Adipocyte (in vitro differentiated cells): ENCODE measurements at regions not wholly inside any gene's neighbourhood (a gene's known extent, or its start where the extent isn't known, plus 50 kb on each side); places are given as distances from the start of the nearest gene placed in this dataset.
"Not testable (repeated sequence)": the region's sequence is repeated elsewhere in the genome, so short reads cannot be mapped to it uniquely, and the experiment has no call there.

Experiments used
- DNase-seq: peaks from one replicate; pipeline ENCODE4 v3.0.0-alpha.2; 2015; ENCODE audit warnings: low read depth
- H3K27me3 ChIP-seq: replicated peaks from 2 replicates; pipeline ENCODE4 v1.7.0; 2013; ENCODE audit warnings: mild to moderate bottlenecking, low read length, moderate library complexity; ENCODE audit not compliant: control insufficient read depth, insufficient read depth
- H3K36me3 ChIP-seq: 2 replicates; pipeline ENCODE4 v1.7.0; 2013; ENCODE audit warnings: low read length, mild to moderate bottlenecking, moderate library complexity; ENCODE audit not compliant: control insufficient read depth, insufficient read depth, severe bottlenecking
- H3K4me1 ChIP-seq: 2 replicates; pipeline ENCODE4 v1.7.0; 2013; ENCODE audit warnings: mild to moderate bottlenecking, low read length, moderate library complexity; ENCODE audit not compliant: control insufficient read depth, insufficient read depth
- H3K4me3 ChIP-seq: 2 replicates; pipeline ENCODE4 v1.7.0; 2013; ENCODE audit warnings: mild to moderate bottlenecking, low read length, moderate library complexity
- H3K9ac ChIP-seq: 2 replicates; pipeline ENCODE4 v1.7.0; 2013; ENCODE audit warnings: mild to moderate bottlenecking, low read length, moderate library complexity
- H3K9me3 ChIP-seq: 2 replicates; pipeline ENCODE4 v1.7.0; 2013; ENCODE audit warnings: mild to moderate bottlenecking, low read length, moderate library complexity; ENCODE audit not compliant: control insufficient read depth

DNA sequence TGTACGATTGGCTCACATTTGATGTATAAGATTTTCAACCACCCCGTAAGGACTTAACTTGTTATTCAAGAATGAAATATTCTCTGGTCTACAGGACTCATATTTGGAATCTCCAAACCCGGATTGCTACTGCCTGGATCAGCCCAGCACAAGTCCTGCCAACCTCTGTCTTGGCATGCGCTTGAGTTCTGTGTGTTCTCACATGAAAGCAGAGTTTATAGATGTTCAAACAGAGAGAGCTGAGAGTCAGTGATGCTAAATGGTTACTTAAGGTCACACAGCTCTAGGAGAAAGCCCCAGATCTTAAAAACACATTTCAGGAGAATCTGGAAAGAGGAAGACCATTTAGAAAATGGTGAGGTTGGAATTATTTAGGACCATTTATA, 268.0 kb upstream of the TBL1XR1 start:
- Histone ChIP-seq H3K4me3 (peak overlapping the region; percentile 4), H3K4me1 (peaks cover 61% of the 10 kb centered on the region), H3K9me3 (no peaks in the 10 kb centered on the region), H3K9ac (peak overlapping the region; percentile 60), H3K27me3 (no peaks in the 10 kb centered on the region), H3K36me3 (no peaks in the 10 kb centered on the region)
- DNase-seq, result no peak

DNA sequence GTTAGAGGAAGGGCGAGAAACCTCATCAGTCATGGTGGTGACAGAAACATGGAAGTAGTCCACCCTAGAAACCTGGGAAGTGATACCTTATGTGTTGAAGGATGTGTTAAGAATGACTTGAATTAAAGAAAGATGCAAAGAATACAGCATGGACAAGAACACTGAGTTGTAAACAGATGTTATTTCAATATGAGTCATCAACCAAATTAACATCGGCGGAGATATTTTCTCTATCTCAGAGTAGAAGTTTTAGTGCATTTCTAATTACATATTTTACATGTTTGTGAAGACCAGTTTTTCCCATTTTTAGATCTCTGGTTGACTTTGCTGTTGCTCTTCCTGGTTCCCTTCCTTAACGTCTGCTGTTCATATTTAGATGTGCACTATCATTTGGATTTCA, 268.8 kb upstream of the TBL1XR1 start:
- Histone ChIP-seq H3K27me3 (no peaks in the 10 kb centered on the region), H3K9ac (no peak overlapping the region), H3K36me3 (no peaks in the 10 kb centered on the region), H3K4me1 (peaks cover 55% of the 10 kb centered on the region), H3K4me3 (no peak overlapping the region), H3K9me3 (no peaks in the 10 kb centered on the region)
- no peak for DNase-seq

DNA sequence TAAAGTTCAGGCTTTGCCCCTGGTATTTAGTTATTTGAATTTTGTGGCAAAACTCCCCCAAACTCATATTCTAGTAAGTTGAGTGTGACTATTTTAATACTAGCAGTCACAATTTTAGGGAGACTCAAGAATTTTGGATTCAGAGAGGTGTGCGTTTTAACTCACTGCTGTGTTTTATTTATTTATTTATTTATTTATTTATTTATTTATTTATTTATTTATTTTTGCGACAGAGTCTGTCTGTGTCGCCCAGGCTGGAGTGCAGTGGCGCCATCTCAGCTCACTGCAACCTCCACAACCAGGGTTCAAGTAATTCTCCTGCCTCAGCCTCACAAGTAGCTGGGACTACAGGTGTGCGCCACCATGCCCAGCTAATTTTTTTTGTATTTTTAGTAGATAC, 269.3 kb upstream of the TBL1XR1 start:
- not testable (repeated sequence) for H3K36me3 ChIP-seq, H3K27me3 ChIP-seq, H3K9me3 ChIP-seq, H3K9ac ChIP-seq, H3K4me3 ChIP-seq, DNase-seq
- H3K4me1 ChIP-seq, result peaks cover 55% of the 10 kb centered on the region

DNA sequence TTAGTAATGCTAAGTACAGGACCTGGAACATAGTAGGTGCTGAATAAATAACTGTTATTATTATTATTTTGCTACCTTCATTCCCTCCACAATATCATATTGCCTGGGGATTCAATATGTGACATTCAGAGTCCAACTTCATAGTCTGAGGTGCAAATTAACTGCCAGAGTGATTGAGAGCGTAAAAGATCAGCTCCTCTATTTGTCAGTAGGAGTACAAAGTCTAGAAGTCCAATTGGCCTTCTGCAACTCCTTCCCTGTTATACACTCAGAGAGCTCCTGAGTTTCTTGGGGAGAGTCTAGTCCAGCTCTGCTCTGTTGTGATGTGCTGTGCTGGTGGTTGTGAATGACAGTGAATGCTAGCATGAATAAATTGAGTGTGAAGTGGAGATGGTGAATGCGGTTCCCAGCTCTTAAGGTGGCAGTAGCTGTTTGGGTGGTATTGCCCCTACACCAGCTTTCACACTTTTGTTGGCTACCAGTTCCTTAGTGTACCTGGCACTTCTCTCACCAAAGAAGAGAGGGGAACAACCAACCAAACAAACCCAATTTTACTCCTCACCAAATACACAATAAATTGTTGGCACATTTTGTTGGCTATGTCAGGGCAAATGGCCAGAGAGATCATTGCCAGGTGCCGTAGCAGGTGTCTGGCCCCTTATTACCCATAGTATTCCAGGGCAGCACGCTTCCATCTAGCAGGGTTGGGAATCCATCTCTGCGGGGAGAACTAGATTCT, 270.1 kb upstream of the TBL1XR1 start:
- no peaks in the 10 kb centered on the region for H3K9me3 ChIP-seq
- no peak for DNase-seq
- no peak overlapping the region for H3K4me3 ChIP-seq

DNA sequence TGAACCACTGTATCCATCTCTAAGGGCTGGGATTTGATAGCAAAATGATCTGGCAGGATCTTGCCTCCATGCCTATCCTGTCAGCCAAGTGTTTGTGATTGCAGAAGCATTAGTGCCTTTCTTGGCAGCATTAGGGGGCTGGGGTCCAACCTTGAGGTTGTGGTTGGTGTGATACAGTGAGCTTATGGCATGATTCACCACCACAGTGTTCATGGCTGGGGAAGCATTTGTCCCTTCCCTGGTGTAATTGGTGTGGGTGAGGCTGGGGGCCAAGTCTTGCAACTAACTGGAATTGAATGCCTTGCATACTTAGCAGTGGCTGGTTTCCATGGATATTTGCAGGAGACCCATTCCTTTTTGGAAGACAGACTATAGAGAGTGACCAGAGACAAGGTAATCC, 271.0 kb upstream of the TBL1XR1 start:
- Histone ChIP-seq H3K36me3 (no peaks in the 10 kb centered on the region), H3K9ac (no peak overlapping the region), H3K4me1 (peaks cover 53% of the 10 kb centered on the region), H3K4me3 (no peak overlapping the region), H3K27me3 (no peaks in the 10 kb centered on the region), H3K9me3 (no peaks in the 10 kb centered on the region)
- DNase-seq, result peak; percentile 76

More for the DNA sequence above, 270.1 kb upstream of the TBL1XR1 start:
- H3K9ac ChIP-seq, result no peak overlapping the region
- no peaks in the 10 kb centered on the region for H3K27me3 ChIP-seq
- peaks cover 55% of the 10 kb centered on the region for H3K4me1 ChIP-seq
- no peaks in the 10 kb centered on the region for H3K36me3 ChIP-seq

DNA sequence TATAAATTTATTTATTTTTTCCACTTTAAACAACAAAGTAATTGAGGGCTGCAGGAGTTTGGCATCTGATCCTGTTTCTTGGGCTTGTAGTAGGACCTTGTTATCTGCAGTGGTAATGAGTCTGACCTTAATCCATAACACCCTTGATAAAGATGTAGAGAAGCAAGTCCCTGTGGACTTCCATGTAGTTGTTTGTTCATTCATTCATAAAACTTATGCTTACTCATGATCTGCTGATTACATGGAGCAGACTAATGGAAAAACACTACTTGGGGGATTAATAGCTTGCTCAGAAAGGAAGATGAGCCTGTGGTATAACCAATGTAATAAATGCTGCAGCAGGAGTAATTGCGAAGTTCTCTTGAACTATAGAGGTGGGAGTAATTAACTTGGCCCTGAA, 271.5 kb upstream of the TBL1XR1 start:
- Histone ChIP-seq H3K36me3 (no peaks in the 10 kb centered on the region), H3K4me3 (no peak overlapping the region), H3K27me3 (no peaks in the 10 kb centered on the region), H3K4me1 (peaks cover 48% of the 10 kb centered on the region), H3K9ac (no peak overlapping the region), H3K9me3 (no peaks in the 10 kb centered on the region)
- peak; percentile 27 for DNase-seq

DNA sequence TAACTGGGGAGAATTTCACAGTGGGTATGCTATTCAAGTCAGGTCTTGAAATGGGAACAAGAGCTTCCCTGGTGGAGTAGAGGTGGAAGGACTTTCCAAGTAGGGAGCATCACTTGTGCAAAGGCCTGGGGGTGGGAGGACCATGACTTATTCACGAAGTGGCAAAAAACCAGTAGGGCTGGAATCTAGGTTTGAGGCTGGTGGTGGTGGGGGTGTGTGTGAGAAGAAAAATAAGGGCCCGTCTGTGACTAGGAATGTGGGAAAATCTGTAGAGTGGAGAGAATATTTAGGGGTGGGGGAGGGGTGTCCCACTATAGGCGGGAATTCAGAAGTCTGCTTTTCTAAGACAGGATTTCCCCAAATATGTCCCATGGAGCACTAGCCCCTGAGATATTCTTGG, 271.9 kb upstream of the TBL1XR1 start:
- Histone ChIP-seq H3K9me3 (no peaks in the 10 kb centered on the region), H3K4me3 (no peak overlapping the region), H3K36me3 (no peaks in the 10 kb centered on the region), H3K27me3 (no peaks in the 10 kb centered on the region), H3K4me1 (peaks cover 44% of the 10 kb centered on the region), H3K9ac (no peak overlapping the region)
- DNase-seq, result no peak

DNA sequence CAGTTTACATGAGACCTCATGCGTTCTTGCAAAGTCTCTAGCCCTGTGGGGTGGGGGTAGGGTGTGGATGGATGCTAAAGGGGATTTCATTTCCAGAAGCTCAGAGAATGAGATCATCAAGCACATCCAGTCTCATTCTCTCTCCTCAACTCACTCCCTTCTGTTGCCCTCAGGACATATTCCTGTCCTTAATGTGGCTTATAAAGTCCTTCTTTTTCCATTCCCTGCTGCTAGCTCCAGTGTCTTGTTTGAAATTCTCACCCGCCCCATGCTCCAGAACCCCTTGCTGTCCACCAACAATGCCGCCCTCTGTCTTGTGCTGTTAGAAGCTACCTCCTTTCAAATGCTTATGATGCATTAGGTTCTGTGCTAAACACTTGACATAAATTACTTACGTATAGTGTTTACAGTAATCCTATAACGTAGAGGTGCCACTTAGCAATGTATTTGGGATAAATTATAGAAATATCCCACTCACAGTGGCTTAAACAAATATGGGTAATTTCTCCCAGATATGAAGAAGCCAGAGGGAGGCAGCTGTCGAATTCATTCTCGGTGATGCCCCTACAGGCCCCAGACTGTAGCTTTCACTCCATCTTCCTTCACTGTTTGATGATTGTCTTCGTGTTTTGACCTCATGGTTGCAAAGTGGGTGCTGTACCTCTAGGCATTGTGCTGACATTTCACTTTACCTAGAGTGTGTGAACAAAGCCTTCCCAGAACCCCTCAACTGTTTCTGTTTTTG, 273.1 kb upstream of the TBL1XR1 start:
- DNase-seq, result peak; percentile 82
- Histone ChIP-seq H3K4me3 (no peak overlapping the region), H3K36me3 (no peaks in the 10 kb centered on the region), H3K27me3 (no peaks in the 10 kb centered on the region), H3K9me3 (no peaks in the 10 kb centered on the region), H3K4me1 (peaks cover 33% of the 10 kb centered on the region), H3K9ac (no peak overlapping the region)

DNA sequence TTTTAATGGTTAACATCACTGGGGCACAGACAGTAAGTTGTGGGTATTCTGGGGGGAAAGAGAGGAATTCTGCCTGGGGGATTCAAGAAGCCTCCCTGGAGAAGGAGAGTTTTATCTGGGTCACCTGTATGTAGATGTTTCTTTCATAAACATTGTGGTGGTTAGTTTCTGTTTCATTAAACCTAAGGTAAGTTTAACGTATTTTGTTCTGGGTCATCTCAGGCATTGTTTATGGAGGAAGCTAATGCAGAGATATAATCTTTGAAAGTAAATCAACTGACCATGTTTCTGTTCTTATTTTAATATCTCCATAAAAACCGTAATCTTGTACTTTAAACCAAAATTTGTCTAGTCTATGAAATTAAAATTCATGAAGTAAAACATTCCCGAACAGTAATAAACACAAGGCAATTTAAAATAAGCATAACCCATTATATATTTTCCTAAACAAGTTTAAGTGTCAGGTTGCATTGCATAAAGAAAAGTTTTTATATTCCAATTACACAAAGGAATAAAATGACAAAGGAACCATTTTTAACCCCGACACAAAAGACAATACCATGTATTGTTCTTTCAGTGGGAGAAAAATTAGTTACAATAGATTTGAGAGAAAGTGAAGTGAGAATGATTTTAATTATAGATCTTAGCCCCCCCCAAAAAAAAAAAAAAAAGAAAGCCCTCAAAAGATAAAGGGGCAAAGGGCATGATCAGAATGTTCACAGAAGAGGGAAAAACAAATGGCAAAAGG, 274.6 kb upstream of the TBL1XR1 start:
- DNase-seq, result no peak
- no peak overlapping the region for H3K9ac ChIP-seq
- peaks cover 21% of the 10 kb centered on the region for H3K4me1 ChIP-seq
- H3K27me3 ChIP-seq, result no peaks in the 10 kb centered on the region
- no peaks in the 10 kb centered on the region for H3K36me3 ChIP-seq
- H3K9me3 ChIP-seq, result no peaks in the 10 kb centered on the region
- no peak overlapping the region for H3K4me3 ChIP-seq

DNA sequence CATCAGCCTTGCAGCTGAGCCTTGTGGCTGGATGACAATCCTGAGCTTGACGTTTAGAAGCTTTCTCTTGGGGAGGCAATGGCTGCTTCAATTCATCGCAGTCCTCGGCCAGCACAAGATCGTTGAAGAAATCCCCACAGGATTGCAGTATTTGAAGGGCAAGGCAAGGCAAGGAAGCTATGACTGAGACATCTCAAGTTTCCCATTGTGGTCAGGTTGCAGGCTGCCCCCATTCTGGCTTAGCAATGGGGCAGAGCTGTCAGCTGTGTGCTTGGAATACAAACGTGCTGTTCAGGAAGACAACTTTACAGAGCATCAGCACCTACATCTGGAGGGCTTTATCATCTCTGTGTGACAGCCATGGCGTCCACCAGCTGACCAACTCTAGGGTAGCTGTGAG, 275.9 kb upstream of the TBL1XR1 start:
- no peak overlapping the region for H3K4me3 ChIP-seq
- peaks cover 24% of the 10 kb centered on the region for H3K4me1 ChIP-seq
- H3K9ac ChIP-seq, result no peak overlapping the region
- H3K36me3 ChIP-seq, result no peaks in the 10 kb centered on the region
- no peaks in the 10 kb centered on the region for H3K9me3 ChIP-seq
- no peaks in the 10 kb centered on the region for H3K27me3 ChIP-seq
- DNase-seq, result no peak

DNA sequence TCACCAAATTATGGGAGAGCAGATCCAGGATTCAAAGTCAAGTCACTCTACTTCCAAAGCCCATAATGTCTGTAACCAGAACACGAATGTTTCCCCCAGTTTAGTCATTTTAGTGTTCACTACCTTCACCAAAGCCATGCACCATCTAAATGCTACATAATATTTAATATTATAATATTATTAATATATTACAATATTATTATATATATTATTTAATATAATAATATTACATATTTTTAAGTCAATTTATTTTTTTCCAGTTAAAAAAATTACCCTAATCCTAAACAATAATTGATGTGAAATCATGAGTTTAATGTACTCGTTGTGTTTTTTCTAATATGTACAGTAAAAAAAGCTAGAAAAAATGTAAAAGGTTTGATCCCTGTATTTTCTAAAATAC, 276.6 kb upstream of the TBL1XR1 start:
- Histone ChIP-seq H3K4me3 (no peak overlapping the region), H3K9me3 (no peaks in the 10 kb centered on the region), H3K4me1 (peaks cover 22% of the 10 kb centered on the region), H3K9ac (no peak overlapping the region), H3K36me3 (no peaks in the 10 kb centered on the region), H3K27me3 (no peaks in the 10 kb centered on the region)
- no peak for DNase-seq
